GM23338 (cell line): ENCODE measurements at regions not wholly inside any gene's neighbourhood (a gene's known extent, or its start where the extent isn't known, plus 50 kb on each side); places are given as distances from the start of the nearest gene placed in this dataset.
A peak's percentile ranks its signal among the peaks of the same experiment; 100 is the strongest.

ENCODE experiments used
- ATAC-seq: fragments of 200-7000 bp; cut with Tn5 transposase; 3 replicates; pipeline ENCODE4 v1.9.1; 2020
- DNase-seq: peaks from one replicate; pipeline ENCODE4 v3.0.0-alpha.2; 2015; ENCODE audit warnings: low spot score
- H2AFZ ChIP-seq: fragments of 200-600 bp; sonication (generic); 2 replicates; pipeline ENCODE4 v1.8.0; 2016; ENCODE audit warnings: antibody characterized with exemption, mild to moderate bottlenecking, moderate library complexity
- H3F3A ChIP-seq: fragments of 200-600 bp; sonication (generic); replicated peaks from 2 replicates; pipeline ENCODE4 v1.8.0; 2017; ENCODE audit warnings: antibody characterized with exemption, mixed run types, low read depth
- H3K27ac ChIP-seq: fragments of 200-600 bp; sonication (generic); 2 replicates; pipeline ENCODE4 v1.6.1; 2016; ENCODE audit warnings: low read depth
- H3K27me3 ChIP-seq: fragments of 200-600 bp; sonication (generic); 2 replicates; pipeline ENCODE4 v1.8.0; 2016; ENCODE audit warnings: mild to moderate bottlenecking, mixed run types, moderate library complexity; ENCODE audit not compliant: insufficient read depth
- H3K36me3 ChIP-seq: fragments of 200-600 bp; sonication (generic); 2 replicates; pipeline ENCODE4 v1.8.0; 2016; ENCODE audit warnings: mild to moderate bottlenecking; ENCODE audit not compliant: insufficient read depth
- H3K4me1 ChIP-seq: fragments of 200-600 bp; sonication (generic); 2 replicates; pipeline ENCODE4 v1.8.0; 2016; ENCODE audit warnings: mild to moderate bottlenecking, moderate library complexity; ENCODE audit not compliant: insufficient read depth
- H3K4me2 ChIP-seq: fragments of 200-600 bp; sonication (generic); 2 replicates; pipeline ENCODE4 v1.7.1; 2017; ENCODE audit warnings: mixed run types
- H3K4me3 ChIP-seq: fragments of 200-600 bp; sonication (generic); 2 replicates; pipeline ENCODE4 v1.6.1; 2016; ENCODE audit warnings: mixed run types
- H3K79me2 ChIP-seq: fragments of 200-600 bp; sonication (generic); replicated peaks from 2 replicates; pipeline ENCODE4 v1.8.0; 2017; ENCODE audit warnings: mild to moderate bottlenecking; ENCODE audit not compliant: insufficient read depth
- H3K9me2 ChIP-seq: fragments of 200-600 bp; sonication (generic); 2 replicates; pipeline ENCODE4 v1.8.0; 2017; ENCODE audit not compliant: insufficient read depth
- H4K20me1 ChIP-seq: fragments of 200-600 bp; sonication (generic); replicated peaks from 2 replicates; pipeline ENCODE4 v1.8.0; 2017; ENCODE audit warnings: mild to moderate bottlenecking; ENCODE audit not compliant: insufficient read depth
- H3K27ac Mint-ChIP-seq: 2 replicates; pipeline ENCODE4 v1.8.0; 2020; ENCODE audit warnings: inconsistent platforms, mild to moderate bottlenecking, moderate library complexity, mixed read lengths
- H3K27me3 Mint-ChIP-seq: 3 replicates; pipeline ENCODE4 v1.8.0; 2022; ENCODE audit warnings: low read depth, mild to moderate bottlenecking, moderate library complexity, mixed read lengths, inconsistent platforms; ENCODE audit not compliant: insufficient read depth, poor library complexity
- H3K36me3 Mint-ChIP-seq: 3 replicates; pipeline ENCODE4 v1.8.0; 2021; ENCODE audit warnings: low read depth, mild to moderate bottlenecking, inconsistent platforms, moderate library complexity, mixed read lengths
- H3K4me1 Mint-ChIP-seq: 3 replicates; pipeline ENCODE4 v1.8.0; 2020; ENCODE audit warnings: mild to moderate bottlenecking, inconsistent platforms, mixed read lengths
- H3K4me3 Mint-ChIP-seq: 3 replicates; pipeline ENCODE4 v1.8.0; 2021; ENCODE audit warnings: moderate library complexity, mild to moderate bottlenecking, inconsistent platforms, mixed read lengths
- H3K9me3 Mint-ChIP-seq: 3 replicates; pipeline ENCODE4 v1.8.0; 2020; ENCODE audit warnings: moderate library complexity, mild to moderate bottlenecking, inconsistent platforms, mixed read lengths
- CREB1 ChIP-seq: fragments of 250-450 bp; sonication (Bioruptor Pico); IDR thresholded peaks from 2 replicates; pipeline ENCODE4 v1.5.0; 2020; ENCODE audit warnings: low read depth, mild to moderate bottlenecking, moderate library complexity
- EZH2phosphoT487 ChIP-seq: fragments of 200-600 bp; sonication (generic); IDR thresholded peaks from one replicate; pipeline ENCODE4 v1.8.1; 2018; ENCODE audit warnings: antibody characterized with exemption; ENCODE audit not compliant: unreplicated experiment
- POLR2AphosphoS5 ChIP-seq: IDR thresholded peaks from 2 replicates; pipeline ENCODE4 v1.6.1; 2016; ENCODE audit warnings: antibody characterized with exemption, low read depth
- REST ChIP-seq: IDR thresholded peaks from one replicate; pipeline ENCODE4 v1.6.1; 2018; ENCODE audit warnings: antibody characterized with exemption; ENCODE audit not compliant: unreplicated experiment
- STAT1 ChIP-seq: IDR thresholded peaks from one replicate; pipeline ENCODE4 v1.6.1; 2016; ENCODE audit warnings: antibody characterized with exemption; ENCODE audit not compliant: unreplicated experiment
- TF ChIP-seq, protein P1 (sequence below): fragments of 250-450 bp; sonication (Bioruptor Pico); IDR thresholded peaks from 2 replicates; pipeline ENCODE4 v1.5.0; 2020; ENCODE audit warnings: mild to moderate bottlenecking, moderate library complexity

GRCh38 chr12:71282020-71282419 lies 124.2 kb upstream of the TSPAN8 start (continued):
- TF ChIP-seq, protein P1, sequence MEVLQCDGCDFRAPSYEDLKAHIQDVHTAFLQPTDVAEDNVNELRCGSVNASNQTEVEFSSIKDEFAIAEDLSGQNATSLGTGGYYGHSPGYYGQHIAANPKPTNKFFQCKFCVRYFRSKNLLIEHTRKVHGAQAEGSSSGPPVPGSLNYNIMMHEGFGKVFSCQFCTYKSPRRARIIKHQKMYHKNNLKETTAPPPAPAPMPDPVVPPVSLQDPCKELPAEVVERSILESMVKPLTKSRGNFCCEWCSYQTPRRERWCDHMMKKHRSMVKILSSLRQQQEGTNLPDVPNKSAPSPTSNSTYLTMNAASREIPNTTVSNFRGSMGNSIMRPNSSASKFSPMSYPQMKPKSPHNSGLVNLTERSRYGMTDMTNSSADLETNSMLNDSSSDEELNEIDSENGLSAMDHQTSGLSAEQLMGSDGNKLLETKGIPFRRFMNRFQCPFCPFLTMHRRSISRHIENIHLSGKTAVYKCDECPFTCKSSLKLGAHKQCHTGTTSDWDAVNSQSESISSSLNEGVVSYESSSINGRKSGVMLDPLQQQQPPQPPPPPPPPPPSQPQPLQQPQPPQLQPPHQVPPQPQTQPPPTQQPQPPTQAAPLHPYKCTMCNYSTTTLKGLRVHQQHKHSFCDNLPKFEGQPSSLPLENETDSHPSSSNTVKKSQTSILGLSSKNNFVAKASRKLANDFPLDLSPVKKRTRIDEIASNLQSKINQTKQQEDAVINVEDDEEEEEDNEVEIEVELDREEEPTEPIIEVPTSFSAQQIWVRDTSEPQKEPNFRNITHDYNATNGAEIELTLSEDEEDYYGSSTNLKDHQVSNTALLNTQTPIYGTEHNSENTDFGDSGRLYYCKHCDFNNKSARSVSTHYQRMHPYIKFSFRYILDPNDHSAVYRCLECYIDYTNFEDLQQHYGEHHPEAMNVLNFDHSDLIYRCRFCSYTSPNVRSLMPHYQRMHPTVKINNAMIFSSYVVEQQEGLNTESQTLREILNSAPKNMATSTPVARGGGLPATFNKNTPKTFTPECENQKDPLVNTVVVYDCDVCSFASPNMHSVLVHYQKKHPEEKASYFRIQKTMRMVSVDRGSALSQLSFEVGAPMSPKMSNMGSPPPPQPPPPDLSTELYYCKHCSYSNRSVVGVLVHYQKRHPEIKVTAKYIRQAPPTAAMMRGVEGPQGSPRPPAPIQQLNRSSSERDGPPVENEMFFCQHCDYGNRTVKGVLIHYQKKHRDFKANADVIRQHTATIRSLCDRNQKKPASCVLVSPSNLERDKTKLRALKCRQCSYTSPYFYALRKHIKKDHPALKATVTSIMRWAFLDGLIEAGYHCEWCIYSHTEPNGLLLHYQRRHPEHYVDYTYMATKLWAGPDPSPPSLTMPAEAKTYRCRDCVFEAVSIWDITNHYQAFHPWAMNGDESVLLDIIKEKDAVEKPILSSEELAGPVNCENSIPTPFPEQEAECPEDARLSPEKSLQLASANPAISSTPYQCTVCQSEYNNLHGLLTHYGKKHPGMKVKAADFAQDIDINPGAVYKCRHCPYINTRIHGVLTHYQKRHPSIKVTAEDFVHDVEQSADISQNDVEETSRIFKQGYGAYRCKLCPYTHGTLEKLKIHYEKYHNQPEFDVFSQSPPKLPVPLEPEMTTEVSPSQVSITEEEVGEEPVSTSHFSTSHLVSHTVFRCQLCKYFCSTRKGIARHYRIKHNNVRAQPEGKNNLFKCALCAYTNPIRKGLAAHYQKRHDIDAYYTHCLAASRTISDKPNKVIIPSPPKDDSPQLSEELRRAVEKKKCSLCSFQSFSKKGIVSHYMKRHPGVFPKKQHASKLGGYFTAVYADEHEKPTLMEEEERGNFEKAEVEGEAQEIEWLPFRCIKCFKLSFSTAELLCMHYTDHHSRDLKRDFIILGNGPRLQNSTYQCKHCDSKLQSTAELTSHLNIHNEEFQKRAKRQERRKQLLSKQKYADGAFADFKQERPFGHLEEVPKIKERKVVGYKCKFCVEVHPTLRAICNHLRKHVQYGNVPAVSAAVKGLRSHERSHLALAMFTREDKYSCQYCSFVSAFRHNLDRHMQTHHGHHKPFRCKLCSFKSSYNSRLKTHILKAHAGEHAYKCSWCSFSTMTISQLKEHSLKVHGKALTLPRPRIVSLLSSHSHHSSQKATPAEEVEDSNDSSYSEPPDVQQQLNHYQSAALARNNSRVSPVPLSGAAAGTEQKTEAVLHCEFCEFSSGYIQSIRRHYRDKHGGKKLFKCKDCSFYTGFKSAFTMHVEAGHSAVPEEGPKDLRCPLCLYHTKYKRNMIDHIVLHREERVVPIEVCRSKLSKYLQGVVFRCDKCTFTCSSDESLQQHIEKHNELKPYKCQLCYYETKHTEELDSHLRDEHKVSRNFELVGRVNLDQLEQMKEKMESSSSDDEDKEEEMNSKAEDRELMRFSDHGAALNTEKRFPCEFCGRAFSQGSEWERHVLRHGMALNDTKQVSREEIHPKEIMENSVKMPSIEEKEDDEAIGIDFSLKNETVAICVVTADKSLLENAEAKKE (CRISPR knock-in tag) = no peak
- TF ChIP-seq EZH2phosphoT487 (no peak), STAT1 (no peak)

DNA sequence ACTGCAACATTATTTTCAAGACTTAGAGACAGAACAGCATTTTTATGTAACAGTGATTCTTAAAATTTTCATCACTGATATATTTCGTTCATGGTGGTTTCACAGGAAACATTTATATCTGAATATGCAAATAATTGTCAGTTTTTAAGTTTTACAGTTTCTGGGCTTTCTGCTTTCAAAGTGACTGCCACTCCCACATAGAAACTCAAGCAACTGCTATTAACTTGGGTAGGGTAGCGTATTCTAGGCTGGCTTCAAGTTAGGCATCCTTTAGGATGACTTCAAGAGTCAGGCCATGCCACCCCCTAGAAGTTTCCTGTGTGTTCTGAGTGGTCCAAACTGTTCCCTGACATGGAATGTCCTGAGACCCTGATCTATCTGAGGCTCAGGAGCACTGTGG lies 123.6 kb upstream of the TSPAN8 start:
- no peaks in the 10 kb centered on the region for H3K36me3 Mint-ChIP-seq
- Histone ChIP-seq H2AFZ (peak overlapping the region; percentile 57), H3K4me2 (no peak overlapping the region), H3K9me2 (peaks cover 7% of the 10 kb centered on the region; the same call in 1 of the 2 replicates), H3K4me1 (no peaks in the 10 kb centered on the region), H3K36me3 (no peaks in the 10 kb centered on the region), H3K79me2 (no peaks in the 10 kb centered on the region), H3K4me3 (no peak overlapping the region), H3F3A (no peaks in the 10 kb centered on the region), H3K27ac (no peak overlapping the region), H4K20me1 (no peaks in the 10 kb centered on the region), H3K27me3 (no peaks in the 10 kb centered on the region)
- 0 out of 2 replicates have a peak overlapping the region, but pooled peaks have one; percentile 2 for H3K27ac Mint-ChIP-seq
- H3K27me3 Mint-ChIP-seq = no peaks in the 10 kb centered on the region
- TF ChIP-seq CREB1 (CRISPR knock-in tag) (no peak), POLR2AphosphoS5 (no peak), EZH2phosphoT487 (no peak), REST (no peak)
- H3K4me3 Mint-ChIP-seq = no peak overlapping the region
- H3K9me3 Mint-ChIP-seq = no peaks in the 10 kb centered on the region
- peaks cover 8% of the 10 kb centered on the region for H3K4me1 Mint-ChIP-seq
- DNase-seq = no peak
- ATAC-seq = no peak
